ENCODE measurements at regions not wholly inside any gene's neighbourhood (a gene's known extent, or its start where the extent isn't known, plus 50 kb on each side); places are given as distances from the start of the nearest gene placed in this dataset.

DNA sequence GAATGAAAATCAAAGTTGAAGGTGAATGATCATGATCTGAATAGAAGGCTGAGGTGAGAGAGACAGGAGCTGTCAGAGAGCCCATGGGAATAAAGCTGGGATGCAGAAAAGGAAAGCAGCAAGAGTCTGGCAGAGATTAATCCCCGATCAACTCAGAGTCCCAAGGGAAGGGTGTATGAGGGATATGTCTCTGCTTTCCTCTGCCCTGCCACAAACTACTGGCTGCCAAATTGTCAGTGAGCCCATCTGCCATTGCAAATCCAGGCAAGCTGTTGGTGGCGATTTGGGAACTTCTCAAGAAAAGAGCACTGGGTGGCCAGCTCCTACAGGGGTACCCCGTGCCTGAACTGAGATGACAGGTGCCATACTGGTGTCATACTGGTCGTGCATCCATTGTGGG, 705.5 kb upstream of the MAN1A1 start:
- DNase-seq, result no peak

DNA sequence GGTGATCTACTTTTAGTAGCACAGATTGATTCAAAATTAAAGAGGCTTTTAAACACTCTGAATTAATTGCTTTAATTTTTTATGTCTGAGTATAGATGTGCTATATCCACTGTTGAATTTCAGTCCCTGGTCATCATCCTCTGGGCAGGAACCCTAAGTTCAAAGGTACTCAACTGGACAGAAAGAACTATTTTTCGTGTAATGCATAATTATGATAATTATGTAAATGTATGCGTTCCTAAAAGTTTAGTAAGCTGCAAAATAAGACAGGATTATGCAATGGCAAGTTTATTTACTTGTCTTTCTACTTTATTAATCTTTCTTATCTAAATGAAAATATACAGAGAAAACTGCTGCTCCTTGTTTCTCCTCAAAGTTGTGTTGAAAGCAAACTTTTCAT, 690.1 kb upstream of the MAN1A1 start:
- no peak for DNase-seq

DNA sequence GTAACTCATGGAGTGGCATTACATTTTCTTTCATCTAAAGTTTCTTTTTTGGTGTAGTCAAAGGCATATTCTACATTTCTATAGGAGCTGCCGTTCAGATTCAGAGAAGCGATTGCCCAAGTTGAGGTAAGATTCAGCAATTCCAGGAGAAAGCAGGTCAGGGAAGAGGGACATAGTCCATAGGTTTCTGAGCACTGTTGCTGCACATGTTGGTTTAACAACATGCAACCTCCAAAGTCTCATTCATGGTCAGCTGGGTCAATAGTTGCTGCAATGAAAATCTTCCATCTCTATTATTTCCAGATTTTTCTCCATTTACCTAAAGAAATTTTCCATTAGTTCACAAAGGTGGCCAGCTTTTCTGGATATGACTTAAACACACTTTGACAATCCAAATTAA, 682.3 kb upstream of the MAN1A1 start:
- DNase-seq, result no peak

DNA sequence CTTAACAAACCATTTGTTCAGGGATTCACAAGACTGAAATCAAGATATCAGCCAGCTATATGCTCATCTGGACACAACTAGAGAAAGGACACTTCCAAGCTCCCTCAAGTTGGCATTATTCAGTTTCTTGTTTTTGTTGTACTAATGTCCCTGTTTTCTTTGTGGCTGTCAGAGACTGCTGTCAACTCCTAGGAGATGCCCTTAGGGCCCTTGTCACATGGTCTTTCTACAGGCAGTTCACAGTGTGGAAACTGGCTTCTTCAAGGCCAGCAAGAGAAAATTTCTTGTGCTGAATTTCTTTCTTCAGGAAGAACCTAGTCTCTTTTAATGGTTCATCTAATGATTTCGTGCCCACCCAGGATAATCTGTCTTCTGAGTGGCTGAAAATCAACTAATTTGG, 677.2 kb upstream of the MAN1A1 start:
- no peak for DNase-seq

DNA sequence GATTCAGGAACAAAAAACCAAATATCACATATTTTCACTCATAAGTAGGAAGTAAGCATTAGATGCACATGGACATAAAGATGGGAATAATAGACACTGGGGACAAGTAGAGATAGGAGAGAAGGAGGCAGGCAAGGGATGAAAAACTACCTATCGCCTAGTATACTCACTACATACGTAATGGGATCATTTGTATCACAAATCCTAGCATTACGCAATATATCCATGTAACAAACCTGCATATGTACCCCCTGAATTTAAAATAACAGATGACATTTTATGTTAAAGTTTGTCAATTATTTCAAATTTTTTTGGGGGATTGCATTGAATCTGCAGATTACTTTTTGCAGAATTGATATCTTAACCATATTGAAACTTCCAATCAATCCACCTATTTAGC, 660.5 kb upstream of the MAN1A1 start:
- no peak for DNase-seq

- no peak for DNase-seq
Observed at GRCh38 chr6:120005292-120005976, 655.9 kb upstream of the MAN1A1 start.

DNA sequence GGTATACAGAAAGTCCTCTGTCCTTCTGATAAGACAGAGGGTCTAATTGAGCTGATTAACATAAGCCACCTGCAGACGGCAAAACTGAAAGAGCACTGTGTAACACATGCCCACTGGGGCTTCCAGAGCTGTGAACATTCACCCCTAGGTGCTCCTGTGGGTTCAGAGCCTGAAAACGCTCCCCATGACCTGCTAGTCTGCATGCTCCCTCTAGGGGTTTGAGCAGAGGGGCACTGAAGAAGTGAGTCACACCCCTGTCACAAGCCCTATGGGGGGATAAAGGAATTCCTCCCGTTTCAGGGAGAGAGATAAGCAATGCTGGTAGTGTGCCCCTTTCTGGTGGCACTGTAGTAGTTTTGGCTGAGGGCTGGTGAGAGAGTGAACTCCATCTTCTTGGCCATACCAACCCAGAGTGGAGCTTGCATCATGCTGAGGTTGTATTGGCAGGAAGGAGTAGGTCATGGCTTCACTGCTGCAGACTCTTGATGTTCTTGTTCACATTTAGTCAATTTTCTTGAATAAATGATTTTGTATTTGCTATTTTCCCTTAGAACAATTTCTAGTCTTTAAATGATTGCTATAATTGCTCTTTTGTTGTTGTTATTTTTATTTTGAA, 637.5 kb upstream of the MAN1A1 start:
- no peak for DNase-seq

DNA sequence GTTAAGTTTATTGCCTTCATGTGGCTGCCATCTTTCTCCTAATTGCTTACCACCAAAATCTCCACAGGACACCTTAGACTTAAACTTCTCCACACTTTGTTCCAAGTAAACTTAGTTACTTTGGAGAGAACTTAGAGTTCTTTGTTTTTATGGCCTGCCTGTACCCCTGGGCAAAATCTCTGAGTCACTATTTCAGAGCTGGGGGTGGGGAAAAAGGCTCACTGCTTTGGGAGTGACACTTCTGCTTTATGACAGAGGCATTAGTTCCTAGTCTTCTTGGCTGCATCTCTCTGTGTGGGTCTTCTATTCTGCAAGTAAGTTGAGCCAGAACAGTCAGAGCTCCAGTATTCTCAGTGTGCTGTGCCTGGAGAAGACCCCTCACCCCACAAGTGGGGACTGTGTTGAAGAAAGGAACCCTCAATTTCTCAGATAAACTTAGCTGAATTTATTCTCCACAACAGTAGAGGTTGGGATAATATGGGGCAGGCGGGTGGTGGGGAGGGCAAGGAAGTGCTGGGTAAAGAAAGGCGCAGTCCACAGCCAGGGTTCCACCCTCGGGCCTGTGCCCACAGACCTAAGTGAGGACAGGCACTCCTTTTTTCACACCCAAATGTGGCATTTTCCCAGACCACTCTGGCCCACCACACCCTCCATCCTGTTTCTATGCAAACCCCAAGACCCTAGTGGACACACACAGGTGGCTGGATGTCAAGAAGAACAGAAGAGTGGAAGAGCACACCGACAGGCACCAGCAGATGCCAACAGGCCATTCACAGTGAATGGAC, 636.6 kb upstream of the MAN1A1 start:
- no peak for DNase-seq

- no peak for DNase-seq
Observed at GRCh38 chr6:119980802-119981201, 631.2 kb upstream of the MAN1A1 start.

GRCh38 chr6:119979862-119980261, 630.3 kb upstream of the MAN1A1 start:
- no peak for DNase-seq

DNA sequence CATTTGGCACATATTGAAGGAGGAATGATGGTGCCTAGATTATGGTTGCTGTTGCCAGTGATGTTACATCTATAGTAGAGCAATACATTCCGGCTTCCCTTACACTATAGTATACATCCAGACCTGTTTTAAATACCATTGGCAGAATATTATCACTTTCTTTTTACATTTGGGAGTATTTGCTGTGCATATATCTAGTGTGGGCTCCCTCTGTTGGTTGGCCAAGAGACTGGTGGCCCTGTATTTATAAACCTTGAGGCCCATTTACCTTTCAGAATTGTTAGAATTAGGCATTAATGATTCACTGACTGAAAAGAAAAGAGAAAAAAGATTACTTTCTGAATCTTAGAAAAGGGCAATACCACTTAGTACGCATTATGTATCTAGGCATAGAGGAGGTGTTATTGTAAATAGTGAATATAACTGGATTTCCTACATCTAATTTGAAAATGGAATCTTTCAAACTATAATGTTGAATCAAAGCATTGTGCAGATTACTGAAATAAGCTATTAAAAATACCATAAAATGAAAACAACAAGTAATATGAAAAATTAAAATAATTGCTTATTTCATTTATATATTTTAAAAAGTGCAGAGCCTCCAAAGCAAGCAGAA, 628.8 kb upstream of the MAN1A1 start:
- no peak for DNase-seq

DNA sequence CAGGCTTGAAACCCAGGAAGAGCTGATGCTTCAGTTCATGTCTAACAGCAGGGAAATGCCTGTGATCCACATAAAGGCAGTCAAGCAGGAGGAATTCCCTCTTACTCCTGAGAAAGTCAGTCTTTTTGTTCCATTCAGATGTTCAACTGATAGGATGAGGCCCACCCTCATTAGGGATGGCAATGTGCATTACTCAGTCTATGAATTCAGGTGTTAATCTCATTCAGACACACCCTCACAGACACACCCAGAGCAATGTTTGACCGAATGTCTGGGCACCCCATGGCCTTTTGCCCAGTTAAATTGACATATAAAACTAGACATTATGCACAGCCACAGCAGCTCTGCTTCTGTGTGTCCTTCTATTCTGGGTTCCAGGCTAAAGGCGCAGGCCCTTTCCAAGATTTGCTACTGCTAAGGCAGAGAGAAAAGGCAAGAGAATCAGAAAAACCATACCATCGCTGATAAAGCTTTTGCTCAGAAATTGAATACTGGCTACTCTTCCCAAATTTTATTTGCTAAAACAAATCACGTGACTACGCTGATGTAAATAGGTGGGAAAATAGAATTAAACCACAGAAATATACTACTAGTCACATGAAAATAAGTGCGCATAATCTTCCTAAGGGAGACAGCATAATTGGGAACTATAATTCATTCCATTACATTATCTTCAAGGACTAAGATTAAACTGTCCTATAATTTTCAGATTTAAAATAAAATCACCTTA, 625.0 kb upstream of the MAN1A1 start:
- no peak for DNase-seq

- no peak for DNase-seq
Observed at GRCh38 chr6:119966484-119966883, 616.9 kb upstream of the MAN1A1 start.

DNA sequence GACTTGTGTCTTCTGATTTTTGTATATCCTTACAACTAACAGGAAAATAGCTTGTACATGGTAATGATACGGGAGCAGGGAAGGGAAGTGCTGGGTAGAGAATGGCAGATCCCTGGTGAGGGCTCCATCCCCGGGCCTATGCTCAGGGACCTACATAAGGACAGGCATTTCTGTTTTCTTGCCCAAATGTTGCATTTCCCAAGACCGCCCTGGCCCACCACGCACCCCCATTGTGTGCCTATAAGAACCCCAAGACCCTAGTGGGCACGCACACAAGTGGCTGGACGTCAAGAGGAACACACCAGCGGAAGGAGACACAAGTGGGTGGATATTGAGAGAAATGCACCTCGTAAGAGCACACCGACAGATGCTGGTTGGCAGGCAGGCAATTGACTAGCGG, 616.3 kb upstream of the MAN1A1 start:
- no peak for DNase-seq

DNA sequence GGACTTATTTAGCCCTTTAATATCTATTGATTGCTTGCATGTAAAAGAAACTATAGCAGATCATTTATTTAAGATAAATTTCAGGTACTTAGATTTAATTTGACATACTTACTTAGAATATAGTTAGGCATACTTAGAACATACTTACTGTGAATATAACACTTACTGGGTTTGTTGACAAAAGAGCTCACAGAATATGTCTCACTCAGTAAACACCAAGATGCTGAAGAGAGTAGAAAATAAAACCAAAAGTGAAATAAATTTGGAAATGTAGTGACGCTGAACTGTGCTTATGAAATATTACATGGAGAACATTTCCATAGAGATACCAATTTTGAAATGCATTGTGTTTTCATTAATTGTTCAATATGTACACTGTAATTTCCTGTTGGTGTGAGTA, 615.4 kb upstream of the MAN1A1 start:
- DNase-seq, result no peak

DNA sequence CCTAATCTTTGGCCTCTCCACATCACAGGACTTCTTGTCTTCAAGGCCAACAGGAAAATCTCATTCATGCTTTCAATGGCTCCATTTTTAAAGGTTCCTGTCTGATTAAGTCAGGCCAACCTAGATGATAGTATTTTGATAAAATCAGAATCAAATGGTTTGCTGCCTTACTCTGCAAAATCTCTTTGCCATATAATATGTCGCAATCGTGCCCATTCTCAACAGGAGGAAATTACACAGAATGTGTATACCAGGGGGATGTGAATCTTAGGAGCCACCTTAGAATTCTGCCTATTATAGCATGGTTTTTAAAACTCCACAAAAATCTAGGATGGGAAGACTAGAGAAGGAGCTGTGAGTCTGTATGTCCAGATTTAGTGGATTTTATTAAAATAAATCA, 612.9 kb upstream of the MAN1A1 start:
- no peak for DNase-seq

DNA sequence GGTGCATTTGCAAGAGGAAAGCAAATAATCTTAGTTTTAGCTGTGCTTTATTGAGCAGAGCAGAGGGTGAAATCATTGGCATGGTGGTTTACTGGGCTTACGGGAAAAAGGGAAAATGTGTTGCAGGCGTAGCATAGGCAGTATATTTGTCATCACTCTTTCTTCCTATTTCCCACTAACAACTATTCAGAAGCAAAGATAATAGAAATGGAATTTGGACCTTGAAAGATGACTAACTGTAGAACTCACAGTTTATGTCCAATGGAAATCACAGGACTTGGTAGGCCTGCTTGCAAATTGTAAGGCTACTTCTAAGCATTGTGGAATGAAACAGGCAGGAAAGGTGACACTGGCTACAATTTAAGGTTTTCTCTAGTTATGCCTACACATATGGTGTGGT, 611.9 kb upstream of the MAN1A1 start:
- no peak for DNase-seq

GRCh38 chr6:119960456-119960855, 610.9 kb upstream of the MAN1A1 start:
- DNase-seq, result no peak

DNA sequence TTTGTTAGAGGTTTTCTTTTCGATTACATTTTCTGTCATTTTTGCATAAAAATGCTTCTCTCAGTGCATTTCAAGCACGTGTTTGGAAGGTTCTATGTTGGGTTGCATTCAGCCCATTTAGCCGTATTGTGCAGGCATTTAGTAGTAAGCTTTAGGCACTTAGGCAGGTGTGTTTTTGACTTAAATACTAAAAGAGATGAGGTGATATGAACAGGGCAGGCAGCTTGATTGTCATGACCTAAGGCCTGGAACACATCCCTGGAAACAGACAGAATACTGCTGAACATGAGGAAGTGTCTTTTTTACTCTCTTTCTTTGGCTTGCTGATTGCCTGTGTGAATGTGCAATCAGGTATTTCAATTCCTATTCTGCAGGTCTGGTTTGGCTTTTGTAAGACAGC, 610.5 kb upstream of the MAN1A1 start:
- no peak for DNase-seq

- DNase-seq, result no peak
Observed at GRCh38 chr6:119957195-119957594, 607.6 kb upstream of the MAN1A1 start.

DNA sequence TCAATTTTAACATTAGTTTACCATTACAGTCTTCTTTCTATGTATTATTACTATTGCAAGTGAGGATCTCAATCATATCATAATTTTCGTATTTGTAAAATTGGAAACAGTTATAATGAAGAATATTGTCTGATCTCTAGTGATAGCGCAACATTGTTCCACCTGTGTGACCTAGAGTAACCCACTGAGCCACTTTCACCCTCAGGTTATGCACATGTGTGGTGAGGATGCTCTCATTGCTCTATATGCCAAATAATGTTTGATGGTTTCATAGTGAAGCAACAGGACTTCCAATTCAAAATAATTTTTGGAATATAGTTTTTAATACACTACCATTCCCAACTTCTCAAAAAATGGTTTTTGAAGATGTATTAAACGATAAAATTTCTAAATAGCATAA, 603.1 kb upstream of the MAN1A1 start:
- DNase-seq, result no peak

DNA sequence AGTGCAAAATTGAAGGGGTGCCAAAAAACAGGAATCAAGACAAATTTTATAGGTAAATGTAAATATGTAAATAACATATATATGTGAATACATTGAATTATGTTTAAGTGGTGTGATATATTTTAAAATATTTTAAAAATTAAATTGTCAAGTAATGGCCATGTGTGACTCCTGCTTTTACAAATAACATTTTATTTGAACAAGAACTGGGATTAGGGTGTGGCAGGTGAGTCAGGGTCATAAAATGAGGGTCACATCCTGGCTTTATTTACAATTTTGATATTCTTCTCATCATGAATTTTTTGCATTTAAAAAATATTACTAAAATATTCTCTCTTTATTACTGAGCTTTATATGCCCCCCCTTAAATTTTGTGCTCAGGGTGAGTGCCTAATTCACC, 601.1 kb upstream of the MAN1A1 start:
- no peak for DNase-seq

DNA sequence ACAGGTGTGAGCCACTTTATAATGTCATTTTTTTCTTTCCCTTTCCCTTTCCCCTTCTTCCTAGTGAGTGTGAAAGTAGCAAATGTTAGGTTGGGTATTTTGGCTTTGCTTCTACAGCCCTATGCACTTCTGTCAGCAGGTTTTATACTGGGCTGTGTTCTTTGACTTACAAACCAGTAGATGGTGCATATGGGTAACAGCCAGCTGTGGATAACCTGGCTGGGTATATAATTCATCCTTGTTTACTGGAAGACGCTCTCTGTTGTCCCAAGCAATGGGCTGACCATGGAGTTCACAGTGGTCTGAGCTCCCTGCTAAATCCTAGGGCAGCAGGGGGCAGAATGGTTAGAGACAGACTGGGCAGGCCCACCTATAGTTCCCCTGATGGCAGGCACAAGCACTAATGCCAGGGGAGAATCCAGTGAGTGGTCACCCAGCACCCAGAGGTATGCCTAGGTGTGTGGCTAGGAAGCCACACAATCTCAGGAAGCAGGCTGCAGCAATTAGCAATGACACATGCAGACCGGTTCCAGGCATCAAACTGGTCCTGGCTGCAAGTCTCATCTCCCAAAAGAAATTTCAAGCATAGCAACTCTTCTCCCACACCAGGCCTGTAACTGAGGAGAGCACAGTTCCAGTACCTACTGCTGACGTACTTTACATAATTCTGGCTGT, 592.7 kb upstream of the MAN1A1 start:
- no peak for DNase-seq
